SK-N-MC (cell line): ENCODE measurements at regions not wholly inside any gene's neighbourhood (a gene's known extent, or its start where the extent isn't known, plus 50 kb on each side); places are given as distances from the start of the nearest gene placed in this dataset.
"Not testable (repeated sequence)": the region's sequence is repeated elsewhere in the genome, so short reads cannot be mapped to it uniquely, and the experiment has no call there.

ENCODE experiments used
- DNase-seq: peaks from one replicate; pipeline ENCODE4 v3.0.0-alpha.2; 2011; ENCODE audit warnings: low read depth, low spot score
- H3K27ac ChIP-seq: fragments of 200-600 bp; sonication (generic); 2 replicates; pipeline ENCODE4 v1.5.1; 2016; ENCODE audit warnings: mixed run types
- H3K36me3 ChIP-seq: fragments of 200-600 bp; sonication (generic); 2 replicates; pipeline ENCODE4 v1.6.1; 2017; ENCODE audit warnings: antibody characterized with exemption, low read length, mixed read lengths; ENCODE audit not compliant: insufficient read depth
- H3K4me3 ChIP-seq: fragments of 200-600 bp; sonication (generic); 2 replicates; pipeline ENCODE4 v1.5.1; 2016
- H3K9ac ChIP-seq: fragments of 200-600 bp; sonication (generic); 2 replicates; pipeline ENCODE4 v1.8.0; 2017; ENCODE audit warnings: mixed run types, mixed read lengths; ENCODE audit not compliant: insufficient read length
- H3K9me3 ChIP-seq: fragments of 200-600 bp; sonication (generic); 2 replicates; pipeline ENCODE4 v1.6.1; 2017; ENCODE audit warnings: low read depth, mild to moderate bottlenecking, antibody characterized with exemption, low read length, moderate library complexity, mixed read lengths
- EZH2 ChIP-seq: fragments of 200-600 bp; sonication (generic); IDR thresholded peaks from one replicate; pipeline ENCODE4 v1.6.1; 2017; ENCODE audit warnings: antibody characterized with exemption
- FOXP2 ChIP-seq: optimal IDR thresholded peaks from 2 replicates; pipeline ENCODE3; 2011; ENCODE audit warnings: mild to moderate bottlenecking, moderate library complexity; ENCODE audit not compliant: insufficient read depth; ENCODE audit errors: extremely low read length, control extremely low read depth
- POLR2AphosphoS5 ChIP-seq: IDR thresholded peaks from 2 replicates; pipeline ENCODE4 v1.6.1; 2012; ENCODE audit warnings: mild to moderate bottlenecking, low read depth, low read length, borderline replicate concordance

DNA sequence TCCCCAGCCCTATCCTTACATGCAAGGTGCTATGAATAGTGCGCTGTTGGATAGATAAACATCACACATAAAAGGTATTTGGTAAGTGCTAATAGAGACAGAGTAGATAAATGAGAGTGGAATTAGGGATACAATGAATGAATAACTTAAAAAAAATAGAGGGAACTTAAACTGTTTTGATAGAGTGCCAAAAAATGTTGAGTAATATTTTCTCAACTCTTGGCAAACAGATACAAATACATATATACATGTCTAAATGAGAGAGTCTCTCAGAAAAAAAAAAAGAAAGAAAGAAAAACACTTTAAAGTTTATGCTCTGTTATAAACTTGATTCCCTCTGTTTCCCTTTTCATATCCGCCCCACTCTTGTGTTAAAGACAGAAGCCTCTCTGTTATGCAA lies 667.4 kb downstream of the ROBO2 start:
- H3K27ac ChIP-seq: no peak overlapping the region
- no peak overlapping the region for H3K9ac ChIP-seq
- no peaks in the 10 kb centered on the region for H3K36me3 ChIP-seq
- H3K9me3 ChIP-seq: no peaks in the 10 kb centered on the region
- DNase-seq: peak; percentile 3
- TF ChIP-seq POLR2AphosphoS5 (no peak), FOXP2 (no peak), EZH2 (no peak)
- no peak overlapping the region; the same call in 1 of the 2 replicates for H3K4me3 ChIP-seq

DNA sequence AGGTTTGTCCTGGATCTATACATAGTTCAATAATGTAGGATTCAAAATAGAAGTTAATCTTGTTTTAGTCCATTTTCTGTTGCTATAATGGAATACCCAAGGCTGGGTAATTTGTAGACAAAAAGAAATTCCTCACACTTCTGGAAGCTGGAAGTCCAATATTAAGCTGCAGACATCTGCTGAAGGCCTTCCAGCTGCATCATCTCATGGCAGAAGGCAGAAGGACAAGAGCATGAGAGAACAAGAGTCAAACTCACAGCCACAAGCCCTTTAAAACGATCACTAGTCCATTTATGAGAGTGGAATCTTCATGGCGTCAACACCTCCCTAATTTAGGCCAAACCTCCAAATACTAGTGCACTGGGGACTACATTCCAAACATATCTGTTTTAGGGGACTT lies 669.3 kb downstream of the ROBO2 start:
- H3K36me3 ChIP-seq: no peaks in the 10 kb centered on the region
- DNase-seq: no peak
- H3K27ac ChIP-seq: no peak overlapping the region
- H3K4me3 ChIP-seq: no peak overlapping the region
- TF ChIP-seq POLR2AphosphoS5 (no peak), FOXP2 (no peak), EZH2 (no peak)
- H3K9ac ChIP-seq: no peak overlapping the region
- H3K9me3 ChIP-seq: no peaks in the 10 kb centered on the region

DNA sequence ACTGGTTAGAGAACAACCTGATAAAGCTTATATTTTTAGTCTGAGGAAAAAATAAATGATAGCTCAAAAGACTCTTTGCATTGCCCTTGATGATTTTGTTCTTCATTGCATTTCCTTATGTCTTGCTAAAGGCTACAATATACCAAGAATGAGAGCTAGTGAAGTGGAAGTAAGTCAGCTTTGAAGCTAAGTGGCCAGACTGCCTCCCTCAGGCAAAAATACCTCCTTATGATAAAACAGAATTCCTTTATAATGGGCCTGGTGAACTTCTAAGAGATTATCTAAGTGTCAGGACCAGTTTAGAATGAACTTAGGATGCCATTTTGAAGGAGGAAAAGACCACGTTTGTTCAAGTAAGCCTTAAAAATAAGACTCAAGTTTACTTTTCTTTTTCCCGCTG lies 678.4 kb downstream of the ROBO2 start:
- Histone ChIP-seq H3K36me3 (no peaks in the 10 kb centered on the region), H3K4me3 (no peak overlapping the region), H3K9ac (no peak overlapping the region), H3K27ac (no peak overlapping the region), H3K9me3 (no peaks in the 10 kb centered on the region)
- no peak for DNase-seq
- TF ChIP-seq EZH2 (no peak), POLR2AphosphoS5 (no peak), FOXP2 (no peak)

DNA sequence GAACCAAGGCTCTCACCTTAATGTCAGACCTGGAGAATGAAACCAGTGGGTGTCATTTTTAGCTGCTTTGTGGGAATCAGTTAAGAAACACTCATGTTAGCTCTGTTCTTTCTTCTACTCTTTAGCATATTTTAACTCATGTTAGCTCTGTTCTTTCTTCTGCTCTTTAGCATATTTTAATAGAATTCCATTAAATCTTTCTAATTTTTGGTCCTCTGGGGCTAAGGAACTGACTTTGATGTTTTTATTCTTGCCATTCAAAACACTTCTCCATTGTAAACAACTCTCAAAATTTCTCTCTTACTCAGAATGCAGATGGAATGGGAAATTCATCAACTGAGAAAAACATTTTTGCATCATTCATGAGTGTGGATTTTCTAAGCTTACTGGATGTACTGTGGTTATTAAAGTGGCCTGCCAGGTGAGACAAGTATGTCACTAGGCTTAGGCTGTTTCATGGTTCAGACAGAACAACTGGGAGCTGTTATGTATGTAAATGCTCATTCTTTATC lies 680.6 kb downstream of the ROBO2 start:
- DNase-seq: no peak
- Histone ChIP-seq H3K36me3 (no peaks in the 10 kb centered on the region), H3K9me3 (no peaks in the 10 kb centered on the region), H3K9ac (no peak overlapping the region), H3K4me3 (no peak overlapping the region), H3K27ac (no peak overlapping the region)
- TF ChIP-seq POLR2AphosphoS5 (no peak), FOXP2 (no peak), EZH2 (no peak)

DNA sequence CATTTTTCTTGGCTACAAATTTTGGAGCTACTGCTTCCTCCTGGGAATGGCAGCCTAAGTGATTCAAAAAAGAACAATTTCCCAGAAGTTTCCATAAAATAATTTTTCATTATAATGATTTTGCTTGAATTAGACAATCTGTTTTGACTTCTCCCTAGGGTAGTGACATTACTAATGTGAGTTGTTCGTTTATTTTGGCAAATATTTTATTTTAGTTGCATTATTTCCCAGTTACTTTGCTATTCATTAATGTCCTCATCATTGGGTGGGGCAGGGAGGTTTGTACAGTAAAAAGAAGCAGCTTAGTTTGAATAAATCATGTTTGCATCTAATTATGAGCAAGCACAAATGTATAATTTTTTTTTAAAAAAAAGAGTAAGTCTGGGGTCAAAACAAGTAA lies 686.6 kb downstream of the ROBO2 start:
- TF ChIP-seq EZH2 (no peak), POLR2AphosphoS5 (no peak), FOXP2 (no peak)
- DNase-seq: no peak
- H3K36me3 ChIP-seq: no peaks in the 10 kb centered on the region
- H3K4me3 ChIP-seq: no peak overlapping the region
- no peak overlapping the region for H3K27ac ChIP-seq
- H3K9me3 ChIP-seq: no peaks in the 10 kb centered on the region
- no peak overlapping the region for H3K9ac ChIP-seq

DNA sequence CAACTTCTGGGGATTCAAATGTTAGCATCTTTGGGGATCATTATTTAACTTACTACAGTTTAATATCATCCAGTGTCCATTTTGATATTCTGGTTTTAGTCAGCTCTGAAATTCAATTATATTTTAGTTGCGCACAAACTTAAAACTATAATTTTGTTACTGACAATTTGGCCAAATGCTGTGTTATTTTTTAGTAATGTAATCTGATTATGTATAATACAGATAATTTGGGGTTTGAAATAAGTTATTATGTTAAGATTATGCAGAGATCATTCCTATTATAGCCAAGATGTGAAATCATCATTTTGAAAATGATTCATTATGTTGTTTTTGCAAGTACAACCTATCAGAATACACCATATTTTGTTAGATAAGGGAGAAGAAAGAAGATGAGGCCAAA lies 706.1 kb downstream of the ROBO2 start:
- no peak overlapping the region for H3K4me3 ChIP-seq
- H3K9ac ChIP-seq: no peak overlapping the region
- no peak overlapping the region for H3K27ac ChIP-seq
- no peaks in the 10 kb centered on the region for H3K36me3 ChIP-seq
- no peak for DNase-seq
- no peak for TF ChIP-seq EZH2
- no peak for TF ChIP-seq FOXP2
- TF ChIP-seq POLR2AphosphoS5: no peak
- no peaks in the 10 kb centered on the region for H3K9me3 ChIP-seq

DNA sequence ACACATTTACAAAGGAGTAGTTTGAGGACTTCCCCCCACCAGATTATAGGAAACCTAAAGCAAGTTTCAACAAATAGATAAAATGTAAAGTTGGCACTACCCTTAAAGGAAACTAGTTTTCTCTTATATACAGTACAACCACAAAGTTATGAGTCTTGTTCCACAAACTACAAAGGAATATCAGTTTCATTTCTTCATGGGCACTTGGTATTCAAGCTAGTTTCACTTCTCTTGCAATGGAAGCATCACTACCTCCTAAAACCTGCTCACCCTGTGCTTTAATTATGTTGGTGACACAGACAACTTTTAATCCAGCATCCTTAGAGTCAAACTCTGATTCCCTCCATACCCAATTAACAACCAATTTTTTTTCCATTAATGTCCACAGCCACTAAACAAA lies 707.0 kb downstream of the ROBO2 start:
- TF ChIP-seq FOXP2 (no peak), POLR2AphosphoS5 (no peak), EZH2 (no peak)
- no peaks in the 10 kb centered on the region for H3K36me3 ChIP-seq
- H3K9ac ChIP-seq: no peak overlapping the region
- H3K9me3 ChIP-seq: no peaks in the 10 kb centered on the region
- H3K4me3 ChIP-seq: no peak overlapping the region
- no peak overlapping the region for H3K27ac ChIP-seq
- DNase-seq: no peak

DNA sequence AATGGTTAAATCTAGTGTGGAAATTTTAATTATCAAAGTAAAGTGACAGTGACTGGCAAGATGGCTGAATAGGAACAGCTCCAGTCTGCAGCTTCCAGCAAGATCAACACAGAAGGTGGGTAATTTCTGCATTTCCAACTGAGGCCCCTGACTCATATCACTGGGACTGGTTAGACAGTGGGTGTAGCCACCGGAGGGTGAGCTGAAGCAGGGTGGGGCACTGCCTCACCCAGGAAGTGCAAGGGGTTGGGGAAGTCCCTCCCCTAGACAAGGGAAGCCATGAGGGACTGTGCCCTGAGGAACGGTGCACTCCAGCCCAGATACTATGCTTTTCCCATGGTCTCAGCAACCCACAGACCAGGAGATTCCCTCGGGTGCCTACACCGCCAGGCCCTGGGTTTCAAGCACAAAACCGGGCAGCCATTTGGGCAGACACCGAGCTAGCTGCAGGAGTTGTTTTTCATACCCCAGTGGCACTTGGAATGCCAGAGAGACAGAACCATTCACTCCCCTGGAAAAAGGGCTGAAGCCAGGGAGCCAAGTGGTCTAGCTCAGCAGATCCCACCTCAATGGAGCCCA lies 716.6 kb downstream of the ROBO2 start:
- DNase-seq: not testable (repeated sequence)

DNA sequence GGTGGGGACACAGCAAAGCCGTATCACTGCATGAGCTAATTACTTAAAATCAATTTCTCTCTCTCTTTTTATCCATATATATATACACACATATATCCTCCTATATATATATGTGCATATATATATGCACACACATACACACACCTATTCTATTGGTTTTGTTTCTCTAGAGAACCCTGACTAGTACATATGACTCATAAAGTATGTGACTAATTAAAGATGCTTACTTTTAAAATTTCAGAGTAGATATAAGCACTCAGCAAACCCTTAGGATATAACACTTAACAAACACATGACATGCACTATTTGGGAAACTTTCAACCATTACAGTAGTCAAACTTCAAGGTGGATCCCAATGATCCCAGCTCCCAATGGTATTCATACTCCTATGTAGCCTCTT lies 732.6 kb downstream of the ROBO2 start:
- no peaks in the 10 kb centered on the region for H3K36me3 ChIP-seq
- no peak overlapping the region for H3K4me3 ChIP-seq
- H3K27ac ChIP-seq: no peak overlapping the region
- no peak for DNase-seq
- TF ChIP-seq EZH2: no peak
- TF ChIP-seq FOXP2: no peak
- TF ChIP-seq POLR2AphosphoS5: no peak
- no peak overlapping the region for H3K9ac ChIP-seq
- no peaks in the 10 kb centered on the region for H3K9me3 ChIP-seq

More for the DNA sequence above, 716.6 kb downstream of the ROBO2 start:
- not testable (repeated sequence) for H3K9ac ChIP-seq, H3K27ac ChIP-seq, H3K36me3 ChIP-seq, H3K4me3 ChIP-seq, H3K9me3 ChIP-seq
